IMR-90 (cell line): ENCODE measurements at regions not wholly inside any gene's neighbourhood (a gene's known extent, or its start where the extent isn't known, plus 50 kb on each side); places are given as distances from the start of the nearest gene placed in this dataset.

Experiments
- ATAC-seq: fragments of 200-7000 bp; cut with Tn5 transposase; 2 replicates; pipeline ENCODE4 v1.9.1; 2020; ENCODE audit warnings: low read depth, mild to moderate bottlenecking, moderate library complexity
- BruUV-seq: library from RNA; stranded (reverse); fragments of 400-500 nt; replicated peaks from 2 replicates; lab custom pipeline; 2021; lab: Mats Ljungman, UMichigan
- CTCF ChIA-PET: fragments of 300-600 bp; formaldehyde crosslinking; extraction: SDS; loops from one replicate; lab custom pipeline; 2021; ENCODE audit warnings: antibody characterized with exemption; lab: Yijun Ruan, JAX
- POLR2A ChIA-PET: fragments of 300-600 bp; sonication (Branson Sonifier 250); formaldehyde crosslinking; loops from one replicate; lab custom pipeline; 2022; ENCODE audit warnings: antibody characterized with exemption; ENCODE audit not compliant: unreplicated experiment; lab: Charles Lee
- DNase-seq: peaks from one replicate; pipeline ENCODE4 v3.0.0; 2013
- H2AFZ ChIP-seq: replicated peaks from 2 replicates; pipeline ENCODE3; 2013; ENCODE audit warnings: low read length, mild to moderate bottlenecking; ENCODE audit not compliant: poor library complexity
- H2AK5ac ChIP-seq: 2 replicates; pipeline ENCODE4 v1.6.1; 2013; ENCODE audit warnings: low read depth, low read length, inconsistent platforms
- H2AK9ac ChIP-seq: replicated peaks from 2 replicates; pipeline ENCODE3; 2013; ENCODE audit warnings: mild to moderate bottlenecking, low read depth, low read length, moderate library complexity; ENCODE audit not compliant: poor library complexity
- H2BK120ac ChIP-seq: 2 replicates; pipeline ENCODE4 v1.6.1; 2013; ENCODE audit warnings: low read depth, low read length, inconsistent platforms
- H2BK15ac ChIP-seq: 3 replicates; pipeline ENCODE4 v1.6.1; 2013; ENCODE audit warnings: low read depth, low read length, inconsistent platforms
- H2BK20ac ChIP-seq: 2 replicates; pipeline ENCODE4 v1.6.1; 2013; ENCODE audit warnings: low read depth, mild to moderate bottlenecking, inconsistent platforms, low read length, moderate library complexity
- H2BK5ac ChIP-seq: 2 replicates; pipeline ENCODE4 v1.6.1; 2013; ENCODE audit warnings: mild to moderate bottlenecking, low read depth, low read length, inconsistent platforms; ENCODE audit not compliant: poor library complexity, severe bottlenecking
- H3K14ac ChIP-seq: replicated peaks from 2 replicates; pipeline ENCODE4 v1.6.1; 2013; ENCODE audit warnings: low read depth, low read length, inconsistent platforms
- H3K18ac ChIP-seq: 2 replicates; pipeline ENCODE4 v1.6.1; 2013; ENCODE audit warnings: low read depth, low read length, control low read depth
- H3K23ac ChIP-seq: 2 replicates; pipeline ENCODE4 v1.6.1; 2013; ENCODE audit warnings: low read depth, low read length, inconsistent platforms
- H3K27ac ChIP-seq: 2 replicates; pipeline ENCODE4 v1.5.1; 2013; ENCODE audit warnings: mild to moderate bottlenecking, control low read depth, low read length; ENCODE audit not compliant: insufficient read depth
- H3K27me3 ChIP-seq: 2 replicates; pipeline ENCODE4 v1.6.1; 2013; ENCODE audit warnings: low read length; ENCODE audit not compliant: control insufficient read depth, insufficient read depth
- H3K36me3 ChIP-seq: 2 replicates; pipeline ENCODE4 v1.6.1; 2013; ENCODE audit warnings: low read length, mixed read lengths; ENCODE audit not compliant: control insufficient read depth, insufficient read depth
- H3K4ac ChIP-seq: 2 replicates; pipeline ENCODE4 v1.6.1; 2013; ENCODE audit warnings: low read depth, low read length, inconsistent platforms
- H3K4me1 ChIP-seq: 2 replicates; pipeline ENCODE4 v1.6.1; 2013; ENCODE audit warnings: low read length, mixed read lengths; ENCODE audit not compliant: control insufficient read depth, insufficient read depth
- H3K4me2 ChIP-seq: 2 replicates; pipeline ENCODE4 v1.6.1; 2013; ENCODE audit warnings: low read depth, mild to moderate bottlenecking, control low read depth, low read length, moderate library complexity
- H3K4me3 ChIP-seq: 2 replicates; pipeline ENCODE4 v1.5.1; 2013; ENCODE audit warnings: low read depth, mild to moderate bottlenecking, control low read depth, low read length, moderate library complexity; ENCODE audit not compliant: insufficient read depth
- H3K56ac ChIP-seq: 2 replicates; pipeline ENCODE4 v1.6.1; 2013; ENCODE audit warnings: low read length, inconsistent platforms; ENCODE audit not compliant: insufficient read depth; ENCODE audit errors: extremely low read depth
- H3K79me1 ChIP-seq, 2 experiments: 2 replicates each; pipeline ENCODE4 v1.6.1; 2013; ENCODE audit warnings: low read length in 2 of 2, inconsistent platforms in 1 of 2, low read depth in 1 of 2
- H3K9ac ChIP-seq: 2 replicates; pipeline ENCODE4 v1.6.1; 2013; ENCODE audit warnings: low read depth, low read length, control low read depth
- H3K9me1 ChIP-seq: 2 replicates; pipeline ENCODE4 v1.6.1; 2013; ENCODE audit warnings: low read length, inconsistent platforms; ENCODE audit not compliant: insufficient read depth
- H3K9me3 ChIP-seq: 2 replicates; pipeline ENCODE4 v1.6.1; 2013; ENCODE audit warnings: low read length; ENCODE audit not compliant: control insufficient read depth, insufficient read depth
- H4K20me1 ChIP-seq: 2 replicates; pipeline ENCODE4 v1.6.1; 2013; ENCODE audit warnings: low read length, inconsistent platforms; ENCODE audit not compliant: insufficient read depth
- H4K5ac ChIP-seq: 2 replicates; pipeline ENCODE4 v1.6.1; 2013; ENCODE audit warnings: mild to moderate bottlenecking, low read depth, low read length, control low read depth
- H4K8ac ChIP-seq, 2 experiments: 2 replicates each; pipeline ENCODE4 v1.6.1; 2013; ENCODE audit warnings: low read depth in 2 of 2, low read length in 2 of 2, control low read depth in 1 of 2, inconsistent platforms in 1 of 2
- H4K91ac ChIP-seq: 2 replicates; pipeline ENCODE4 v1.6.1; 2013; ENCODE audit warnings: low read depth, low read length, inconsistent platforms; ENCODE audit not compliant: insufficient read depth
- CEBPB ChIP-seq: IDR thresholded peaks from 2 replicates; pipeline ENCODE4 v1.6.1; 2012; ENCODE audit warnings: low read depth, low read length, improper control_type of control experiment
- RAD21 ChIP-seq: IDR thresholded peaks from 2 replicates; pipeline ENCODE4 v1.6.1; 2012; ENCODE audit warnings: low read length, improper control_type of control experiment
- SMC3 ChIP-seq: fragments of 150-350 bp; IDR thresholded peaks from 2 replicates; pipeline ENCODE4 v1.6.1; 2016; ENCODE audit warnings: low read depth, mild to moderate bottlenecking, antibody characterized with exemption, low read length, moderate library complexity
- WGBS, 2 experiments: methylation state at CpG; one replicate each; pipeline versions ENCODE4 v1.1.5 to v1.1.7; 2013; ENCODE audit warnings: missing lambda C conversion rate in 2 of 2; ENCODE audit not compliant: insufficient read length in 1 of 2; ENCODE audit errors: extremely low coverage in 2 of 2; 5-methylcytosine and 5-hydroxymethylcytosine counted together
- dilution Hi-C: fragments of 300-500 bp; cut with HindIII; formaldehyde crosslinking; loops from one replicate; pipeline ENCODE4 v1.14.3; 2018; ENCODE audit warnings: low sequenced_read_pairs; ENCODE audit not compliant: unreplicated experiment
- in situ Hi-C: fragments of 300-500 bp; cut with MboI; formaldehyde crosslinking; loops from 3 replicates; pipeline ENCODE4 v1.14.3; 2019; ENCODE audit warnings: low sequenced_read_pairs, inconsistent platforms, mixed read lengths
- intact Hi-C: fragments of 100-400 bp; cut with micrococcal nuclease; formaldehyde crosslinking; loops from 2 replicates; pipeline ENCODE4 v1.10.0; 2022

DNA sequence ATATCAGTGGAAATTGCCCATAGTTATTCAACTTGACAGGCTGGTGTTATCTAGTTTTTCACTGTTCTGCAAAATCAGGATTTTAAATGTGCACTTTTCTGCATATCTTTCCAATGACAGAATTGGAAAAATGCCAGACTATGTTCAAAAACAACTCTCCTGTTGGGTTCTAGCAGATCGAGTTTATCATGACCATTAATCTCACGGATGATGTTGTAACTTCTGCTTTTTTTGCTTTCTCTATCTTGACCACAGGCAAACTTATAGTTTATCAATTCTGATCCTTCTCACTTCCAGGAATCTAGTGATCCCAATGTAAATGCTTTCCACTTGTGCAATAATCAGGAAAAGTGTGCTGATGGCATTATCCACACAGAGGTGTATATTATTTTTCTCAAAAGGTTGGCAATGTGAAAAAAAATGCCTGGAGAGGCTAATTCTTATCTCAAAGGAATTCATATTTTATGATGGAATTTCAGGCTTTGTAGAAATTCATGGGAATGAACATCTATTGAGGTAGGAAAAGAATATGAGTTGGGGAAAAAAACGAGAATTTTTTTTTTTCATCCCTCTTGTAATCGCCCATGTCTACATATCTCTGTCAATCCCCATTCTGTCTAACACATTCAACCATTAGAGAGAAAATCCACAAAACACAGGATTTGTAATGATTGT is 73.6 kb upstream of the DAB2 start:
- no peak overlapping the region for H3K18ac ChIP-seq
- no peak overlapping the region for H3K14ac ChIP-seq
- H2AK9ac ChIP-seq: no peak overlapping the region
- 17% methylated on average over 1 of the region's 4 CpGs; no CpG with 5 or more reads in 1 of the 2 experiments for WGBS, 2 experiments
- no peak overlapping the region for H3K9ac ChIP-seq
- no peak overlapping the region for H4K8ac ChIP-seq
- TF ChIP-seq RAD21: no peak
- TF ChIP-seq SMC3: no peak
- TF ChIP-seq CEBPB: peak; percentile 60; the same call in 1 of the 2 replicates
- no peak overlapping the region for H2BK20ac ChIP-seq
- no peak overlapping the region for H3K27ac ChIP-seq
- no peaks in the 10 kb centered on the region for H3K27me3 ChIP-seq
- no peak overlapping the region for H2BK120ac ChIP-seq
- ChIA-PET POLR2A (no interaction called here), CTCF (interaction anchor here (0.6 kb wide), 1 partner anchor 54 kb away, joined by 3 read pairs; no protein-coding TSS in a partner anchor)
- peaks cover 10% of the 10 kb centered on the region for H3K9me1 ChIP-seq
- no peak overlapping the region for H3K4me3 ChIP-seq
- H3K36me3 ChIP-seq: no peaks in the 10 kb centered on the region
- H2AFZ ChIP-seq: no peak overlapping the region
- intact Hi-C loops (no loop called here), dilution Hi-C loops (no loop called here), in situ Hi-C loops (no loop called here)
- H4K91ac ChIP-seq: 0 out of 2 replicates have a peak overlapping the region, but pooled peaks have one; percentile 34
- no peak overlapping the region for H3K4ac ChIP-seq
- no peaks in the 10 kb centered on the region for H4K20me1 ChIP-seq
- H3K4me1 ChIP-seq: peaks cover 20% of the 10 kb centered on the region
- H3K9me3 ChIP-seq: no peaks in the 10 kb centered on the region
- H4K5ac ChIP-seq: no peak overlapping the region
- H3K4me2 ChIP-seq: no peak overlapping the region
- no peak overlapping the region; the same call in 2 of the 3 replicates for H2BK15ac ChIP-seq
- no peak overlapping the region; the same call in 1 of the 2 replicates for H3K23ac ChIP-seq
- DNase-seq (peak; percentile 67), ATAC-seq (no peak)
- H2AK5ac ChIP-seq: no peak overlapping the region
- H3K56ac ChIP-seq: no peak overlapping the region
- no TSS peak for BruUV-seq
- no peak overlapping the region for H2BK5ac ChIP-seq
- H3K79me1 ChIP-seq: no peaks in the 10 kb centered on the region
